ENCODE measurements at regions not wholly inside any gene's neighbourhood (a gene's known extent, or its start where the extent isn't known, plus 50 kb on each side); places are given as distances from the start of the nearest gene placed in this dataset.
"Not testable (repeated sequence)": the region's sequence is repeated elsewhere in the genome, so short reads cannot be mapped to it uniquely, and the experiment has no call there.

- not testable (repeated sequence) for TF ChIP-seq CTCF (IDR thresholded peaks at IDR 0.05; ENCODE audit: low read length); EZH2 (IDR thresholded peaks at IDR 0.05; ENCODE audit: borderline replicate concordance, low read length)
Observed at GRCh38 chr9:108393481-108394001, 462.2 kb downstream of the ACTL7B start.

Measured in OCI-LY1 (cell line).